GM12878 (cell line): ENCODE measurements at regions not wholly inside any gene's neighbourhood (a gene's known extent, or its start where the extent isn't known, plus 50 kb on each side); places are given as distances from the start of the nearest gene placed in this dataset.

Experiments
- ATAC-seq: fragments of 200-7000 bp; cut with Tn5 transposase; 3 replicates; pipeline ENCODE4 v1.9.1; 2020; ENCODE audit warnings: mild to moderate bottlenecking, moderate library complexity
- BruUV-seq: library from RNA; stranded (reverse); fragments of 400-500 nt; replicated peaks from 2 replicates; lab custom pipeline; 2021; lab: Mats Ljungman, UMichigan
- CTCF ChIA-PET: fragments of 300-600 bp; sonication (Branson Sonifier 250); formaldehyde crosslinking; extraction: SDS; loops from one replicate; lab custom pipeline; 2021; ENCODE audit warnings: inconsistent platforms; lab: Yijun Ruan, JAX
- POLR2A ChIA-PET: fragments of 350-600 bp; formaldehyde crosslinking; extraction: SDS; loops from one replicate; lab custom pipeline; 2021; ENCODE audit warnings: inconsistent platforms; lab: Charles Lee
- RAD21 ChIA-PET: fragments of 300-600 bp; sonication (Branson Sonifier 250); formaldehyde crosslinking; loops from one replicate; lab custom pipeline; 2023; ENCODE audit warnings: antibody characterized with exemption; ENCODE audit not compliant: unreplicated experiment; lab: Charles Lee
- SMC1A ChIA-PET: fragments of 300-600 bp; sonication (Branson Sonifier 250); formaldehyde crosslinking; loops from one replicate; lab custom pipeline; 2023; ENCODE audit not compliant: unreplicated experiment, uncharacterized antibody; lab: Charles Lee
- DNase-seq: peaks from one replicate; pipeline ENCODE4 v3.0.0-alpha.2; 2011; ENCODE audit warnings: low read depth, low spot score
- FAIRE-seq: peaks from 3 replicates; lab custom pipeline; 2011; peaks lifted over from hg19 to GRCh38; lab: Jason Lieb, UNC
- H2AFZ ChIP-seq: 2 replicates; pipeline ENCODE4 v1.6.0; 2011; ENCODE audit warnings: low read depth, low read length, control low read depth; ENCODE audit not compliant: control insufficient read depth
- H3K27ac ChIP-seq: 2 replicates; pipeline ENCODE4 v1.5.1; 2011; ENCODE audit warnings: control low read depth; ENCODE audit not compliant: control insufficient read depth, insufficient read depth
- H3K27me3 ChIP-seq, 2 experiments: replicated peaks in 1 of 2; 2 replicates each; pipeline versions ENCODE4 v1.6.0 to v1.6.1; 2011; ENCODE audit warnings: low read length in 1 of 2; ENCODE audit not compliant: control insufficient read depth in 2 of 2, insufficient read depth in 2 of 2
- H3K36me3 ChIP-seq, 2 experiments: 2 replicates each; pipeline ENCODE4 v1.5.1; 2011; ENCODE audit warnings: low read length in 1 of 2; ENCODE audit not compliant: control insufficient read depth in 2 of 2, insufficient read depth in 2 of 2
- H3K4me1 ChIP-seq: 2 replicates; pipeline ENCODE4 v1.6.1; 2011; ENCODE audit warnings: mild to moderate bottlenecking, low read length, moderate library complexity, mixed read lengths; ENCODE audit not compliant: control insufficient read depth, insufficient read depth
- H3K4me2 ChIP-seq: 2 replicates; pipeline ENCODE4 v1.6.0; 2011; ENCODE audit warnings: control low read depth; ENCODE audit not compliant: control insufficient read depth, insufficient read depth
- H3K4me3 ChIP-seq: fragments of 200-600 bp; sonication (generic); 2 replicates; pipeline ENCODE4 v1.5.1; 2016
- H3K79me2 ChIP-seq: 2 replicates; pipeline ENCODE4 v1.6.0; 2011; ENCODE audit warnings: low read length; ENCODE audit not compliant: control insufficient read depth, insufficient read depth
- H3K9ac ChIP-seq: 2 replicates; pipeline ENCODE4 v1.8.0; 2011; ENCODE audit warnings: low read length, control low read depth, mixed read lengths; ENCODE audit not compliant: control insufficient read depth, insufficient read depth
- H3K9me3 ChIP-seq: replicated peaks from 3 replicates; pipeline ENCODE4 v1.5.1; 2011; ENCODE audit warnings: mild to moderate bottlenecking, low read length; ENCODE audit not compliant: control insufficient read depth, insufficient read depth
- H4K20me1 ChIP-seq: 2 replicates; pipeline ENCODE4 v1.6.0; 2011; ENCODE audit not compliant: control insufficient read depth, insufficient read depth
- ATF2 ChIP-seq: IDR thresholded peaks from 2 replicates; pipeline ENCODE4 v1.6.1; 2012; ENCODE audit warnings: low read length, inconsistent platforms
- ATF3 ChIP-seq: IDR thresholded peaks from 2 replicates; pipeline ENCODE4 v1.6.1; 2011; ENCODE audit warnings: low read depth, mild to moderate bottlenecking, low read length, moderate library complexity, borderline replicate concordance; ENCODE audit errors: extremely low read depth
- BRCA1 ChIP-seq: IDR thresholded peaks from 2 replicates; pipeline ENCODE4 v1.6.1; 2011; ENCODE audit warnings: low read depth, low read length, improper control_type of control experiment
- CHD4 ChIP-seq: fragments of 200-600 bp; sonication (generic); IDR thresholded peaks from 2 replicates; pipeline ENCODE4 v1.6.1; 2016; ENCODE audit warnings: mild to moderate bottlenecking
- EGR1 ChIP-seq, 2 experiments: IDR thresholded peaks; 1 replicate in 1 of 2; 2 replicates in 1 of 2; pipeline ENCODE4 v1.6.1; 2011 to 2012; ENCODE audit warnings: low read depth in 2 of 2, low read length in 2 of 2, borderline replicate concordance in 1 of 2, mild to moderate bottlenecking in 1 of 2, moderate library complexity in 1 of 2
- ETV6 ChIP-seq, 2 experiments: fragments of 450-650 bp in 1 of 2; IDR thresholded peaks in 1 of 2; conservative IDR thresholded peaks in 1 of 2; 2 replicates each; pipeline ENCODE4 v1.6.1; 2014; ENCODE audit warnings: antibody characterized with exemption in 1 of 2, borderline replicate concordance in 1 of 2, low read depth in 1 of 2, mild to moderate bottlenecking in 1 of 2, moderate library complexity in 1 of 2
- FOXK2 ChIP-seq: fragments of 450-650 bp; IDR thresholded peaks from 2 replicates; pipeline ENCODE4 v1.6.1; 2017; ENCODE audit warnings: mild to moderate bottlenecking, moderate library complexity
- HDAC2 ChIP-seq: fragments of 200-600 bp; sonication (generic); IDR thresholded peaks from 2 replicates; pipeline ENCODE4 v1.6.1; 2017
- HDGF ChIP-seq: fragments of 450-650 bp; IDR thresholded peaks from 2 replicates; pipeline ENCODE4 v1.6.1; 2016; ENCODE audit warnings: antibody characterized with exemption
- NFXL1 ChIP-seq: fragments of 450-650 bp; IDR thresholded peaks from 2 replicates; pipeline ENCODE4 v1.6.1; 2017; ENCODE audit warnings: antibody characterized with exemption, mild to moderate bottlenecking, borderline replicate concordance
- PAX5 ChIP-seq: IDR thresholded peaks from 2 replicates; pipeline ENCODE4 v1.6.1; 2011; ENCODE audit warnings: low read depth, low read length, borderline replicate concordance
- POLR2A ChIP-seq: IDR thresholded peaks from 2 replicates; pipeline ENCODE4 v1.6.1; 2011; ENCODE audit warnings: low read depth, mild to moderate bottlenecking, low read length
- RUNX3 ChIP-seq: IDR thresholded peaks from 2 replicates; pipeline ENCODE4 v1.6.1; 2012; ENCODE audit warnings: low read length, inconsistent platforms
- SMAD5 ChIP-seq: IDR thresholded peaks from 2 replicates; pipeline ENCODE4 v1.6.1; 2016; ENCODE audit warnings: antibody characterized with exemption, low read depth
- SMARCA5 ChIP-seq: fragments of 450-650 bp; IDR thresholded peaks from 2 replicates; pipeline ENCODE4 v1.6.1; 2017; ENCODE audit warnings: mild to moderate bottlenecking
- ZBTB4 ChIP-seq: fragments of 450-650 bp; formaldehyde crosslinking; IDR thresholded peaks from 2 replicates; pipeline ENCODE4 v1.4.0; 2022; ENCODE audit warnings: mild to moderate bottlenecking, moderate library complexity
- ZBTB40 ChIP-seq: fragments of 450-650 bp; IDR thresholded peaks from 2 replicates; pipeline ENCODE4 v1.6.1; 2016; ENCODE audit warnings: mild to moderate bottlenecking, moderate library complexity, borderline replicate concordance
- ZNF622 ChIP-seq: fragments of 450-650 bp; IDR thresholded peaks from 2 replicates; pipeline ENCODE4 v1.6.1; 2017; ENCODE audit warnings: mild to moderate bottlenecking, inconsistent platforms
- WGBS: methylation state at CpG from one replicate; pipeline ENCODE4 v1.1.6; 2016; ENCODE audit warnings: low lambda C conversion rate; ENCODE audit not compliant: insufficient replicate concordance, insufficient coverage; ENCODE audit errors: missing lambda C conversion rate; 5-methylcytosine and 5-hydroxymethylcytosine counted together
- in situ Hi-C: fragments of 300-500 bp; cut with MboI; formaldehyde crosslinking; loops from 9 replicates; pipeline ENCODE4 v1.14.3; 2018; ENCODE audit warnings: mixed read lengths
- intact Hi-C: fragments of 100-400 bp; cut with micrococcal nuclease; formaldehyde crosslinking; loops from one replicate; pipeline ENCODE4 v1.14.2; 2022; ENCODE audit not compliant: unreplicated experiment

- POLR2A ChIA-PET = no interaction called here
- RAD21 ChIA-PET = no interaction called here
- CTCF ChIA-PET = interaction anchor here (0.6 to 1.0 kb wide), 2 partner anchors 46 to 1137 kb away, joined by 3 to 4 read pairs; no protein-coding TSS in a partner anchor
- no peak overlapping the region for H3K4me3 ChIP-seq
- no peak overlapping the region for H2AFZ ChIP-seq
- no peak for FAIRE-seq
- in situ Hi-C loops = no loop called here
- intact Hi-C loops = no loop called here
- WGBS = 6% methylated on average over 3 of the region's 3 CpGs
- no peaks in the 10 kb centered on the region for H3K36me3 ChIP-seq
- H3K27ac ChIP-seq = no peak overlapping the region
- no peak for DNase-seq
- H3K4me2 ChIP-seq = no peak overlapping the region
- no peak for ATAC-seq
- TF ChIP-seq ATF3 (no peak), SMAD5 (no peak), CHD4 (no peak), ZNF622 (no peak), FOXK2 (no peak), ETV6 (conservative IDR thresholded peaks at IDR 0.05 in 1 of 2, IDR thresholded peaks at IDR 0.05 in 1 of 2; ENCODE audit: borderline replicate concordance in 1 of 2, low read depth in 1 of 2) (no peak), PAX5 (no peak), ATF2 (no peak), EGR1 (IDR thresholded peaks at IDR 0.05; ENCODE audit: borderline replicate concordance in 1 of 2, low read depth in 2 of 2, low read length in 2 of 2) (no peak), ZBTB4 (no peak), BRCA1 (no peak), HDAC2 (no peak), ZBTB40 (no peak), NFXL1 (no peak), SMARCA5 (no peak), HDGF (no peak), POLR2A (no peak), RUNX3 (no peak)
- SMC1A ChIA-PET = interaction anchor here (0.9 to 1.6 kb wide), 3 partner anchors 22 to 46 kb away, joined by 3 to 5 read pairs (median 4); no protein-coding TSS in a partner anchor
- H3K79me2 ChIP-seq = no peaks in the 10 kb centered on the region
- no peaks in the 10 kb centered on the region for H4K20me1 ChIP-seq
- no TSS peak for BruUV-seq
- no peaks in the 10 kb centered on the region for H3K9me3 ChIP-seq
- no peak overlapping the region for H3K9ac ChIP-seq
- H3K27me3 ChIP-seq = peaks cover 1 to 2% of the 10 kb centered on the region in 2 experiments; a peak in 1 of 4 replicates
- H3K4me1 ChIP-seq = peaks cover 5% of the 10 kb centered on the region
Observed at GRCh38 chr10:2974083-2974482, 93.3 kb upstream of the PFKP start.
